Heart left ventricle (tissue), 16 donors: ENCODE measurements at regions not wholly inside any gene's neighbourhood (a gene's known extent, or its start where the extent isn't known, plus 50 kb on each side); places are given as distances from the start of the nearest gene placed in this dataset.

Experiments
- ATAC-seq, 4 donors: fragments of 200-7000 bp; cut with Tn5 transposase; one replicate each; pipeline ENCODE4 v1.9.1; 2020 to 2022; ENCODE audit warnings: moderate library complexity in 4 of 4, mild to moderate bottlenecking in 3 of 4, moderate number of reproducible peaks in 1 of 4
- DNase-seq, 5 donors: peaks; one replicate each; pipeline ENCODE4 v3.0.0-alpha.2; 2020
- H3K27ac ChIP-seq, 12 donors: fragments of 200-600 bp; sonication (generic) in 4 of 12; one replicate each; pipeline versions ENCODE4 v1.5.0 to v1.8.0; 2016 to 2022; ENCODE audit warnings: mild to moderate bottlenecking in 2 of 12
- H3K27me3 ChIP-seq, 9 donors: fragments of 200-600 bp; sonication (generic) in 2 of 9; one replicate each; pipeline versions ENCODE4 v1.5.1 to v1.8.0; 2016 to 2022; ENCODE audit warnings: mild to moderate bottlenecking in 3 of 9
- H3K36me3 ChIP-seq, 9 donors: fragments of 200-600 bp; sonication (generic) in 2 of 9; one replicate each; pipeline versions ENCODE4 v1.5.0 to v1.8.0; 2018 to 2022; ENCODE audit warnings: mild to moderate bottlenecking in 2 of 9
- H3K4me1 ChIP-seq, 12 donors: fragments of 200-600 bp; sonication (generic) in 4 of 12; one replicate each; pipeline versions ENCODE4 v1.5.0 to v1.8.0; 2016 to 2022; ENCODE audit warnings: mild to moderate bottlenecking in 3 of 12
- H3K4me3 ChIP-seq, 12 donors: fragments of 200-600 bp; sonication (generic) in 4 of 12; one replicate each; pipeline versions ENCODE4 v1.5.0 to v1.8.0; 2017 to 2022; ENCODE audit warnings: mild to moderate bottlenecking in 9 of 12, moderate library complexity in 4 of 12
- H3K9me3 ChIP-seq, 12 donors: fragments of 200-600 bp; sonication (generic) in 4 of 12; one replicate each; pipeline versions ENCODE4 v1.5.0 to v1.8.0; 2016 to 2022; ENCODE audit warnings: mild to moderate bottlenecking in 1 of 12
- POLR2A ChIP-seq, 2 donors: fragments of 450-650 bp; IDR thresholded peaks; one replicate each; pipeline ENCODE4 v1.6.1; 2017; ENCODE audit warnings: antibody characterized with exemption in 2 of 2, mild to moderate bottlenecking in 2 of 2, moderate library complexity in 2 of 2
- WGBS, 4 donors: extraction: QIAGEN DNeasy Blood & Tissue Kit in 2 of 4; methylation state at CpG; one replicate each; pipeline versions ENCODE4 v1.1.5 to v1.1.7; 2013 to 2018; 5-methylcytosine and 5-hydroxymethylcytosine counted together
- intact Hi-C, 10 donors: fragments of 100-400 bp; cut with DNase I; formaldehyde crosslinking; loops; one replicate each; pipeline versions ENCODE4 v1.11.1 to v1.14.2; 2022
- TF ChIP-seq, protein P1 (sequence below), 12 donors: fragments of 200-600 bp; sonication (generic) in 4 of 12; IDR thresholded peaks; one replicate each; pipeline versions ENCODE4 v1.5.0 to v1.8.0; 2018 to 2022; ENCODE audit warnings: antibody characterized with exemption in 12 of 12, mild to moderate bottlenecking in 5 of 12
- donor health status: ischemic (EF 13 %, LVEDD 7.1; RV severe dilation, severe dysfunction).
- donor health status: healthy with polysubstance abuse.
- donor health status: DM: no; HTN: yes; CAD: no.
- donor health status: DM: no; HTN: no; CAD: no.
- donor health status: ischemic (EF 25% LVEDD 6.9; RV normal size, moderate dysfunction).
- donor health status: ischemic (EF 25% LVEDD 5.7; RV mildly dilated, moderate dysfunction).
- donor health status: healthy.
- donor health status: DM: yes; HTN: yes; CAD: no.
- donor health status: ischemic (EF 35%, LVEDD 5.7; RV mildly dilated, moderate dysfunction).
- donor health status: nonischemic (EF 11% LVEDD 7.7; RV severe dilation, severe dysfunction).
- donor health status: DM: yes; HTN: yes; CAD: no.
- donor health status: PGD.
- donor health status: ischemic (EF 29% LVEDD 5.4; RV normal size, mild dysfunction).
- donor health status: nonischemic (EF 23%, LVEDD 6.1; RV moderate dilation, normal function).

- no peaks in the 10 kb centered on the region for H3K27me3 ChIP-seq
- H3K4me3 ChIP-seq: no peak overlapping the region
- DNase-seq (no peak), ATAC-seq (no peak)
- intact Hi-C loops: no loop called here
- 69 to 79% (median 79%) methylated on average over 2 of the region's 2 CpGs for WGBS, 4 donors
- no peaks in the 10 kb centered on the region for H3K4me1 ChIP-seq
- H3K36me3 ChIP-seq: no peaks in the 10 kb centered on the region
- TF ChIP-seq, protein P1, sequence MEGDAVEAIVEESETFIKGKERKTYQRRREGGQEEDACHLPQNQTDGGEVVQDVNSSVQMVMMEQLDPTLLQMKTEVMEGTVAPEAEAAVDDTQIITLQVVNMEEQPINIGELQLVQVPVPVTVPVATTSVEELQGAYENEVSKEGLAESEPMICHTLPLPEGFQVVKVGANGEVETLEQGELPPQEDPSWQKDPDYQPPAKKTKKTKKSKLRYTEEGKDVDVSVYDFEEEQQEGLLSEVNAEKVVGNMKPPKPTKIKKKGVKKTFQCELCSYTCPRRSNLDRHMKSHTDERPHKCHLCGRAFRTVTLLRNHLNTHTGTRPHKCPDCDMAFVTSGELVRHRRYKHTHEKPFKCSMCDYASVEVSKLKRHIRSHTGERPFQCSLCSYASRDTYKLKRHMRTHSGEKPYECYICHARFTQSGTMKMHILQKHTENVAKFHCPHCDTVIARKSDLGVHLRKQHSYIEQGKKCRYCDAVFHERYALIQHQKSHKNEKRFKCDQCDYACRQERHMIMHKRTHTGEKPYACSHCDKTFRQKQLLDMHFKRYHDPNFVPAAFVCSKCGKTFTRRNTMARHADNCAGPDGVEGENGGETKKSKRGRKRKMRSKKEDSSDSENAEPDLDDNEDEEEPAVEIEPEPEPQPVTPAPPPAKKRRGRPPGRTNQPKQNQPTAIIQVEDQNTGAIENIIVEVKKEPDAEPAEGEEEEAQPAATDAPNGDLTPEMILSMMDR (IDR thresholded peaks at IDR 0.05): no peak
- TF ChIP-seq POLR2A (IDR thresholded peaks at IDR 0.05): no peak
- peaks cover 0 to 16% (median 2%) of the 10 kb centered on the region in 12 donors for H3K9me3 ChIP-seq
- H3K27ac ChIP-seq: no peak overlapping the region
These were observed 158.6 kb upstream of the COL8A1 start for GRCh38 chr3:99479768-99480167.

GRCh38 chr3:99477650-99478049, 160.7 kb upstream of the COL8A1 start:
- WGBS, 4 donors: 98 to 99% (median 98%) methylated on average over 1 of the region's 1 CpG
- H3K36me3 ChIP-seq: no peaks in the 10 kb centered on the region
- ATAC-seq (no peak), DNase-seq (no peak)
- intact Hi-C loops: no loop called here
- peaks cover 0 to 16% (median 2%) of the 10 kb centered on the region in 12 donors for H3K9me3 ChIP-seq
- no peak overlapping the region for H3K4me3 ChIP-seq
- H3K27me3 ChIP-seq: no peaks in the 10 kb centered on the region
- TF ChIP-seq, protein P1 (IDR thresholded peaks at IDR 0.05): no peak
- TF ChIP-seq POLR2A (IDR thresholded peaks at IDR 0.05): no peak
- peaks cover 0 to 7% (median 0%) of the 10 kb centered on the region in 12 donors for H3K4me1 ChIP-seq
- no peak overlapping the region for H3K27ac ChIP-seq

DNA sequence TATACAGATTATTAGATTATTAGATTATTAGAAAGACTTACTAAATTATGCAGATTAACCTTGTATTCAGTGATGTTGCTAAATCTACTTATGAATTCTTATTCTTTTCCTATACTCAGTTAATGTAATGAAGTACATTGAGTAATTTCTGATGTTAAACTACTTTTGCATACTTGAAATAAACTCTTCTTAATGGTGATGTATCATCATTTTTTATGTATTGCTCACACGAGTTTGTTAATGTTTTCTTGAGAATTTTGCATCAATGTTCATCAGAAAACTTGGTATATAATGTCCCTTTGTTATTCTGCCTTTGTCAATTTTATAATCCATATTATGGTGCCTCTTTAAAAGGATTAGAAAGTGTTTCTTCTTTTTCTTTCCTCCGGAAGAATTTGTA, 163.2 kb upstream of the COL8A1 start:
- intact Hi-C loops: no loop called here
- Histone ChIP-seq H3K4me1 (peaks cover 0 to 15% (median 0%) of the 10 kb centered on the region in 12 donors), H3K4me3 (no peak overlapping the region), H3K27me3 (no peaks in the 10 kb centered on the region), H3K36me3 (no peaks in the 10 kb centered on the region), H3K27ac (no peak overlapping the region), H3K9me3 (peaks cover 0 to 16% (median 2%) of the 10 kb centered on the region in 12 donors)
- ATAC-seq (no peak), DNase-seq (no peak)
- 69 to 80% (median 71%) methylated on average over 2 of the region's 2 CpGs for WGBS, 4 donors
- no peak for TF ChIP-seq POLR2A (IDR thresholded peaks at IDR 0.05)
- TF ChIP-seq, protein P1 (IDR thresholded peaks at IDR 0.05): no peak

DNA sequence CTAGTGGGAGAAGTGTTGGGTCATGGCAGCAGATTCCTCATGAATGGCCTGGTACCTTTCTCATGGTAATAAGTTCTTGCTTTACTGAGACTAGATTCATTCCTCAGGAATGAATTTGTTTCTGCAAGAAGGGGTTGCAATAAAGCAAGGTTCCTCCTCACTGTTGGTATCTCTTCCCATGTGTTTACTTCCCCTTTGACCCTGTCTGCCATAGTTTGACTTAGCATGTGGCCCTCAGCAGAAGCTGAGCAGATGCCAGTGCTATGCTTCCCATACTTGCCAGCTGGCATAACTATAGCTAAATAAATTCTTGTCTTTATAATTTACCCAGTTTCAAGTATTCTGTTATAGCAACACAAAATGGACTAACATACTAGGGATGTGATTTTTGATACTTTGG, 163.6 kb upstream of the COL8A1 start:
- Histone ChIP-seq H3K36me3 (no peaks in the 10 kb centered on the region), H3K4me3 (no peak overlapping the region), H3K27me3 (no peaks in the 10 kb centered on the region), H3K27ac (no peak overlapping the region), H3K9me3 (peaks cover 0 to 16% (median 2%) of the 10 kb centered on the region in 12 donors), H3K4me1 (peaks cover 0 to 15% (median 0%) of the 10 kb centered on the region in 12 donors)
- no peak for ATAC-seq
- intact Hi-C loops: no loop called here
- TF ChIP-seq, protein P1 (IDR thresholded peaks at IDR 0.05): no peak
- no peak for TF ChIP-seq POLR2A (IDR thresholded peaks at IDR 0.05)
- DNase-seq: no peak
